Thyroid gland (tissue), 4 donors: ENCODE measurements at regions not wholly inside any gene's neighbourhood (a gene's known extent, or its start where the extent isn't known, plus 50 kb on each side); places are given as distances from the start of the nearest gene placed in this dataset.

ENCODE experiments used
- CTCF ChIP-seq, 6 experiments: fragments of 200-600 bp in 3 of 6; fragments of 450-650 bp in 3 of 6; sonication (generic) in 3 of 6; IDR thresholded peaks; one replicate each; pipeline ENCODE4 v1.5.1; 2016 to 2019; ENCODE audit warnings: antibody characterized with exemption in 6 of 6, mild to moderate bottlenecking in 2 of 6, inconsistent platforms in 1 of 6, moderate library complexity in 1 of 6
- POLR2A ChIP-seq, 2 donors: fragments of 450-650 bp; IDR thresholded peaks; one replicate each; pipeline ENCODE4 v1.6.1; 2017; ENCODE audit warnings: antibody characterized with exemption in 2 of 2, mild to moderate bottlenecking in 2 of 2, moderate library complexity in 1 of 2

GRCh38 chr5:42300496-42300895 is 122.7 kb upstream of the GHR start:
- TF ChIP-seq CTCF (IDR thresholded peaks at IDR 0.05) (no peak), POLR2A (IDR thresholded peaks at IDR 0.05) (no peak)
